Limb (tissue), 2 donors: ENCODE measurements at regions not wholly inside any gene's neighbourhood (a gene's known extent, or its start where the extent isn't known, plus 50 kb on each side); places are given as distances from the start of the nearest gene placed in this dataset.

Source experiments
- DNase-seq, 2 donors: peaks; one replicate each; pipeline ENCODE4 v3.0.0-alpha.2; 2016; ENCODE audit errors: extremely low spot score in 2 of 2

DNA sequence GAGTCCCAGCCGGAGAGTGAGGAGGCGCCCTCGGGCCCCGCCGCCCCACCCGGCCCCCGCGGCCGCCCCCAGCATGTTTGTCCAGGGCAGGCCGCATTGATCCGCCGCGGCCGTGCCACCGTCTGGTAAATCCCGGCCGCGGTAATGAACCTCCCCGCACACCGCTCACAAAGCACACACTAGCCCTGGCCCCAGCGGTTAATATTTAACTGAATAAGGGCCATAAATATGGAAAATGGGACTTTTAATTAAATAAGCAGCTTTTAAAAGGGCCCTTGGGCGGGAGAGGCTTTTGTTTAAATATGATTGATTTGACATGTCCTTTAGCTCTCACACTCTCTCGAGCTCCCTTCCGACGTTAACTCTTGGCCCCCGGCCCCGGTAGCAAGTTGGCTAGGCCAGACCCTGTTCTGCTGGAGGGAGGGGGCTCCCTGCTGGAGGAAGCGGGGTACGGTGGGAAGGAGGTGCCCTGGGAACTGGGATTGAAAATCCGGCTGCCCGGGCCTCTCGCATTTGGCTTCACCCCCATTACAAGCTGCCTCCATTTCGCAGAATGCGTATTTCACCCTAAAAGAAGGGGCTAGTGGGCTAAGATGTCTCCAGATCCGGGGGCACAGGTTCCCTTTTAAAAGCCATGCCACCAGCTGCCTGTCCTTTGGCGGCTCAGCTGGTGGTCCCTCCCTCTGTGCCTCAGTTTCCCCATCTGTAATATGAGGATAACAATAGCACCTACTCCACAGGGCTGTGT, 199.8 kb downstream of the RBM19 start:
- DNase-seq: peak in 1 of 2 donors; percentile 47

DNA sequence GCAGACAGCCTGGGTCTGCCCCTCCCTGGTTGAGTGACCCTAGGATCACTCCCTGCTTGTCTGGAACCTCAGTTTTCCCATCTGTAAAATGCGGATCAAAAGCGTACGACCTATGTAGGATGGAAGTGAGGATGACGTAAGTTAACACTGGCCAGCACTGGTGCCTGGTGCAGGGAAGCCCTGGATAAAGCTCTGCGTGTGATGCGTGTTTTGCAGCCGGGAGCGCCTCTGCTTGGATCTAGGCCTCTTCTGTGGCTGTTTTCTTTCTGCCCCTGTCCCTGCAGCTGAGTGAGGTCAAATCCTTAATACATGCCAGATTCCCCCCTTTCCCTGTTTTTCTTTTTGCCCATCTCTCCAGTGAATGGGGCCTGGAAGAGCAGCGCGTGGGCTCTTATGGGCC, 201.5 kb downstream of the RBM19 start:
- no peak for DNase-seq

DNA sequence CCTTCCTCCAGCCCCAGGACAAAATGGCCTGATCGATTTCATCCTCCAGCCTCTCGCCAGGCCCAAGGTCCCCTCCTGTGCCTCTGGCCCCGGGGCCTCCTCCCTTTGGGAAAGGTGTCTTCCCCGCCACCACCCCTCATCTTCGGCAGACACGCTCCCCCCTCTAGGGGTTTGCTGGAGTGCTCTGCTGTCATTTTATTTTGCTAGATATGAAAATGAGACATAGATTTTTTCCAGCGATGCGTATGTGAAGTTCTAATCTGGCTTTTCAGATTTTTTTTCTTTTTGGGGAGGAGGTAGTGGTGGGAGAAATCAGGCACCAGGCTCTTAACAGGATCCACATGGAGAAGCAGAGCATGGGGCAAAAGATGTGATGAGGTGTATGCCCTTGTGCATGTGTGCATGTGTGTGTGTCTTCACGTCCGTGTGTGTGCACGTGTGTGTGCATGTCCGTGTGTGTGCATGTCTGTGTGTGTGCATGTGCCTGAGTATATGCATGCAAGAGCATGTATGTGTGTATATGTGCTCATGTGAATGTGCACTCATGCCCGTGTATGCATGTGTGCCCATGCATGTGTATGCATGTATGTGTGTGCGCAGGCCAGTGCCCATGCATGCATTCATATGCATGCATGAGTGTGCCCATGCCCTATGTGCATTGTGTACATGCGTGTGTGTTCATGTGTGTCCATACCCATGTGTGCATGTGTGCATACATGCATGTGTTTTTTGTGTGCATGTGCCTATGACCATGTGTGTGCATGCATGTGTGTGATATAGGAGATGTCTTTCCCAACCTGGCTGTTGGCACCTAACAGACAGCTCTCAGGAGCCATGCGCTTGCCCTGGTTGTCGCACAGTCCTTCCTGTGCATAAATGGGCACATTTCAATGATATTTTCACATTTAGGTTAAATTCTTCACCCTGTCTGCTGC, 203.0 kb downstream of the RBM19 start:
- DNase-seq: no peak

DNA sequence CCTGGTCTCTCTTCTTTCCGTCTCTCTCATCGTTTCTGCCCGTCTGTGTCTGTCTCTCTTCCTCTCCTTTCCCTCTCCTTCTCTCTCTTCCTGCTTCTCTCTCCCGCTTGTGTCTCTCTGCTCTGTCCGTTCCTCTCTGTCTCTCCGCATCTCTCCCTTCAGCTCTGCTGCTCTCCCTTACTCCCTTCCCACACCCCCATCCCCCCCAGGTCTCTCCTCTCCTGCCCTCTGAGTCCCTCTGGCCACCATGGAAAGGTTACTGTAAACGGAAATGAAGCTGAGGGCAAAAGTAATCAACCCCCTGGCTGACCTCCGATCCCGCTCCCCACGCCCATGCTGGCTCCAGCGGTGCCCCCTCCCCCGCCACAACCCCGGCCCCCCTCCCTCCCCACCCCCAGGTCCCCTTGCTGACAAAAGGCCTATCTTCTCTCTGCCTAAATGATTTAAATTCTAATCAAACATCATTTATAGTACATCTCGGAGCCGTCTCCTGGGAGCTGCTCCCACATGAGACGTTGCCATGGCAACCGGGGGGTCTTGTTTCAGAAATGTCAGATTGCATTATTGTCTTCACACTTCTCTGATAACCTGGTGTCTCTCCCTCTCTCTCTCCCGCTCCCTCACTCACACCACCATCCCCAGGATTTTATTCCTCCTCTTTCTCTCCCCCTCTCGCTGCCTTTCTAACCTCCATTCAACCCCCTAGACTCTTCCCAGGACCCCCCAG, 203.8 kb downstream of the RBM19 start:
- peak in 1 of 2 donors; percentile 65 for DNase-seq

DNA sequence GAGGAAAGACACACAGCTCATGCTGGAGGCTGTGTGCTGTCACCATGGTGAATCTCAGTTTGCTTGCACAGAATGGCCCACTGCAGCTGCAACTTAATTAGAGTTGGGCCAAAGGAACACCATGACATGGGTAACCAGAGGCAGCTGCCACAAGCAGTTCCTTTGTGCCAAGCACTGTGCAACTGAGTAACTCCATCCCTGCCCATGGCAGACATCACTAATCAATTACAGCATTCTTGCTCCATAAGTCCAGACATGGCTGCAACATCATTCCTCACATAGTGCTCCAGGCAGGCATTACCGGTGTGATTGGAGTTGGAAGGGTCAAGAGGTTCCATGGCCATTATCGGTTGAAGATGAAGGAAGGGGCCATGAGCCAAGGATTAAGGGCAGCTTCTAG, 207.0 kb downstream of the RBM19 start:
- no peak for DNase-seq

DNA sequence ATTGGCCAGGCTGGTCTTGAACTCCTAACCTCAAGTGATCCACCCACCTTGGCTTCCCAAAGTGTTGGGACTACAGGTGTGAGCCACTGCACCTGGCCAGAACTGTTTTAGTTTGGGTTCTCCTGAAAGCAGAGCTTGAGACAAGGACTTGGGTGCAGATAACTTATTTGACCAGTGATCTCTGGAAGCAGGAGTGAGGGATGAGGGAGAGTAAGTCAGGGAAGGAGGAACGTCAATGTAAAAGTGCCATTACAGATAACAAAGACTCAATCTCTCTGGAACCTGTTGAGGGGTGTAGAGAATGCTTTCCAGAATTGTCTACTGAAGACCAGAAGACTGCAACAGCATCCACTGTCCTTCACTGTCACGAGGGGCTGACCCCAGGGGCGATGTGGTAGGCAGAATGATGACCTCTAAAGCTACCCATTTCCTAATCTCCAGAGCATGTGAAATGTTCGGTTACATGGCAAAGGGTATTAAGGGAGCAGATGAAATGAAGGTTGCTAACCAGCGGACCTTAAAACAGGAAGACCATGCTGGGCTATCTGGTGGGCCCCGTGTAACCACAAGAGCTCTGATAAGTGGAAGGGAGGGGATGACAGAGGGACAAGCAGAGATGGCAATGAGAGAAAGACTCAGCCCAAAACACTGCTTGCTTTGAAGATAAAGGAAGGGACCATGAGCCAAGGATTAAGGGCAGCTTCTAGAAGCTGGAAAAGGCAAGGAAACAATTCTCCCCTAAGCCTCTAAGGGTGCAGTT, 207.8 kb downstream of the RBM19 start:
- DNase-seq: no peak

DNA sequence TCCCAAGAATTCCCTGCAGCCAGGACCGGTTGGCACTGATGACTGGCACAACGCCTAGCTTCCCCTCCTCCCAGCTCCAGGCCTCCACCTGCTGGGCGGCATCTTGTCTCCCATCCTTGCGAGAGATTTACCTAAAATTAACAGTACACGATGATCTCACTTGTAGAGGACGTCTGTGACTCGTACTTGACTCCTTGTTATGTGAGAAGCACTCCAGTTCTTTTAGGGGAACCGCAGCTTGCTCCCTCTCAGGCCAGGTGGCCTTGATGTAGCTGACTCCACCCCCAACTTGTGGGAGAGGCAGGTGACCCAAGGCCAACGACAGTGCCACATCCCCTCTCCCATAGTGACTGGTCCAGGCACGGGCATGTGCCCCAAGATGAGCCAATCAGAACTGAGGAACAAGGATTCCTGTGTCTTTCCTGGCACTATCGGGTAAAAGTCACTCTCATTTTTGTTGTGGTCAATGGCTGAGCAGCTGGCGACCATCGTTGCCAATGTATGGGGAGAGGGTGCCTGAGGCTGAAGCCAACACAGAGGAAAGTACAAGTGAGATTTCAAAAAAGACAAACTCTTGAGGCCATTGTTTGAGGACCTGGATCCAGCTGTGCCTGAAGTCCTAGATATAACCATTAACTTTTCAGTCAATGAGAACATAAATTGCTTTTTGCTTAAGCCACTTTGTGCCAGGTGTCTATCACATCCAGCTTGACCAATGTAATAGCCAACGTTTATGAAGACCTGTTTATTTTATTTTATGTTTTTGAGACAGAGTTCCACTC, 208.7 kb downstream of the RBM19 start:
- no peak for DNase-seq

DNA sequence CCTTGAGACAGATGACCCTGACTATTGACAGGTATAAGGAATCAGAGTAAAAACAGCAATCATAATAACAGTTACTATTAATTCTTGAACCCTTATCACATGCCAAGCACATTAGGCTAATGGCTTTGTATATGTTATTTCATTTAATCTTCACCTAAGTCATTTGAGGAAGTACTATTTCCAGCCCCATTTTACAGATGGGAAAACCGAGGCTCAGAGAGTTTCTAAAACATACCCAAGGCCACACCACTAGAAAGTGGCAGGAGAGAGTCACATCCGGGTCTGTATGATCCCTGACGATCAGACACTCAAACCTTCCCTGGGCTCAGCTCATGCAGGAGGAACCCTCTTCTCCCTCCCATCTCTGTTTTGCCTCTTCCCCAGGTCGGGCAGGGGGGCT, 209.5 kb downstream of the RBM19 start:
- no peak for DNase-seq

DNA sequence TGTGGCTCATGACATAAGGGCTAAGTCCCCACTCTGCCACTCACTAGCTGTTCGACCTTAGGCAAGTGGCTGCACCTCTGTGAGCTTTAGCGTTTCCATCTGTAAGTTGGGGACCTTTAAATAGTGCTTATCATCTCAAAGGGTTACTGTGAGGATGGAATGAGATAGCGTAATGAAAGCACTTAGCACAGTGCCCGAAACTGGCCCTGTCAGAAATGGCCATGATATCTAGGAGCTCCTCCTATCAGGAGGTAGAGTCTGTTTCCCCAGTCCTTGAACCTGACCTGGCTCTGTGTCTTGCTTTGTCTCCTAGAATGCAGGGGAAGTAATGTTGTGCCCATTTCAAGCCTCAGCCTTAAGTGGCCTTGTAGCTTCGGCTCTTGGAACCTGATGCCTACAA, 211.0 kb downstream of the RBM19 start:
- no peak for DNase-seq

DNA sequence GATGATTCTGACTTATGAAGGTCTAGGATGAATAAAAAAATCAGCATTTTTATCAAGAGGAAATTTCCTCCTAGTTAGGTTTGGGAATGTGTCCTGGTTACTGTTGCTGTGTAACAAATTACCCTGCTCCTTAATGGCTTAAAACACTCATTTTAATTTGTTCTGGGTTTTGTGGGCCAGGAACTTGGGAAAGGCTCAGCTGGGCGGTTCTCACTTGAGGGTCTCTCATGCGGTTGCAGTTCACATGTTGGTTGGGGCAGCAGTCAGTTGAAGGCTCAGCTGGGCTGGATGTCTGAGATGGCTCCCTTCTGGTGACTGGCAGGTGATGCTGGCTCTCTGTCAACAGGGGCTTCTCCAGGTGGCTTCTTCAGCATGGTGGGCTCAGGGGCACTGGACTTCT, 214.6 kb downstream of the RBM19 start:
- DNase-seq: no peak

DNA sequence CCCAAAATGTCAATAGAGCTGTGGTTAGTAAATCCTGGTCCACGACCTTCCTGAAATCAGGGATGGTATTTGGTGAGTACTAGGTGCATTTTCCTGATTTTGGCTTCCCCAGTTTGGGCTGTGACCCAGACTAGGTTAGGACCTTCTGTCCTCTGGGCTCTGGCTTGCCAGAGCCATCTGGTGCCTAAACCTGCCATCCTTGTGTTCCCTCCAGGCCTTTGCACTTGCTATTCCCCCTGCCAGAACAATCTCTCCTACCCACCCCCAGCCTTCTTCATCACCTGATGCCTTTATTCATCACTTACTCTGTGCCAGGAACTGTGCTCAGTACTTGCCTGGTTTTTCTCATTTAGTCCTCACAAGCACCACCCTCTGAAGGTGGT, 216.7 kb downstream of the RBM19 start:
- no peak for DNase-seq

DNA sequence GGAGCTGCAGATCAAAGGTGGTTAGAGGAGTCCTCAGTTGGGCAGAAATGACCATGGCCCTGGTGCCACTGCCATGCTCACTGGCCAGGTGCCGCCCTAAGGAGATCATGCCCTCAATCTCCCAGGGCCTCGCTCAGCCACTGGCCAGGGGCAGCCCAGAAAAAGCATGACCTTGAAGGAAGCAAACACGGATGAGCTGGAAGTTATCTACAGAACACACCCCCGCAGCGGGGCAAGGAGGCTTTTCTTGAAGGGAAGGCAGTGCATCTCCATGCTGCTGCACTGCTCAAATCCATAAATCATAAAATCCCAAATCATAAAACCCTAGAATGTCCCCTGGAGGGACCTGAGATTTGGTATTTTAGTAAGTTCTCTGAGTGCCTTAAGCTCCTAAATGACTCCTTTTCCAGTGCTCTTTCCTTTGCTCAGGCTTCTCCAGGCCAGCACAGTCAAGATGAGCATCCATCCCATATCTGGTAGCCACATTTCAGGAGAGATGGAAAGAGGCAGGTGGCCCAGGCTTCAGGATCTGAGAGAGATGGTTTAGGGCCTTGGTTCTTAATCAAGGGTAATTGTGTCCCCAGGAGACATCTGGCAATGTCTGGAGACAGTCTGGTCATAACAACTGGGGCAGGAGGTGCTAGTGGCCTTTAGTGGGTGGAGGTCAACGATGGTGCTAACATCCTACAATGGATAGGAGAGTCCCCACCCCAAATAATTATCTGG, 217.3 kb downstream of the RBM19 start:
- DNase-seq: no peak

DNA sequence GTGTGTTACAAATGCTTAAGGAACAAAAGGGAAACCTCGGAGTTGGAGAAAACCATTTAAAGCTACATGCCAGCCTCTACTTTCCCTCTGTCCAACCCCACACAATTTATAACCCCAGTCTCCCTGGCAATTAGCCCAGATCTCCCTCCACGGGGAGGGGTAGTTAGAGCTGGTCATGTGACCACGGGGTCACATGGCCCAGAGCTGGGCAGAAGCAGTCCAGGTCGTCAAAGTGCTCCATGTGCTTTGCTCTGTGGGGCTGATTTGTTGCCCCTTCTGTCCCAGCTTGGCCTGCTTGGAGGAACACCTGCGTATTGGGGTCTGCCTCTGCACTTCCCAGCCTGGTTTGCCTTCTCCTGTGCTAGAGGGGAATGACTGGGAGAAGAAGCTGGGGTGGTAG, 219.1 kb downstream of the RBM19 start:
- DNase-seq: peak in 1 of 2 donors; percentile 45

DNA sequence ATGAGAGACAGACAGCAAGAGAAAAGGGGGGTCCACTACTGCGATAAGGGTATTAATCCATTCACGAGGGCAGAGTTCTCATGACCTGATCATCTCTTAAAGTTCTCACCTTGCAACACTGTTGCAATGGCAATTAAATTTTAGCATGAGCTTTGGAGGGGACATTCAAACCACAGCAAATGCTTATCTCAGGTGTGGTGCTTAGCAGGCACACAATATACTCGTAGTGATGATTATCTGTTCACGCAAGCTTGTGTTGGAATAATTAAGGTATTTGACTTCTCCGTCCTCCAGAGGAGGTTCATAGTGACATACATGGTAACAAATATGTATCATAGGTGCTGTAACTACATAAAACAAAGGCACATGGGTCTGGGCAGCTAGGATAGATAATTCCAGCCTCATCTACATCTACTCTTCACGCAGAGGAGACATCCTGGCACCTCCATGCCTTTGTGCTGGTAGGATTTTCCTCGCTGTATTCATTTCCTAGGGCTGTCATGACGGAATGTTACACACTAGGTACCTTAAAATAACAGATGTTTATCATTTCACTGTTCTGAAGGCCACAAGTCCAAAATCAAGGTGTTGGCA, 221.2 kb downstream of the RBM19 start:
- no peak for DNase-seq

DNA sequence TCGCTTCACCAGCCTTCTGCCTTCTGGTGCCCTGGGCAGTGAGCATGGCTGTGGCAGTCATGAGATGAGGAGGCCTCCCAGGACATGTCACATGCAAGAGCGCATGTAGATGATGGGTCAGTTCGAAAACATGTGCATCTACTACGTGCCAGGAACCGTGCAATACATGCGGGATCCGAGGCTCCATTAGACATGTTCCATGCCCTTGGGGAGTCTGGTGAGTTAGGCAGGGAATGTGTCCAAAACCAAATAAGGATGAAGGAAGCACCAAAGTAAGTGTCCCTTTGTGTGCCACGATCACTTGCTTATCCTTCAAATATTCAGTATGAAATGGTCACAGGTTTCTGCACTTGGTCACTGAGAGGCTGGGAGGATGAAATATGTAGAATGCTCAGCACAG, 223.3 kb downstream of the RBM19 start:
- no peak for DNase-seq

DNA sequence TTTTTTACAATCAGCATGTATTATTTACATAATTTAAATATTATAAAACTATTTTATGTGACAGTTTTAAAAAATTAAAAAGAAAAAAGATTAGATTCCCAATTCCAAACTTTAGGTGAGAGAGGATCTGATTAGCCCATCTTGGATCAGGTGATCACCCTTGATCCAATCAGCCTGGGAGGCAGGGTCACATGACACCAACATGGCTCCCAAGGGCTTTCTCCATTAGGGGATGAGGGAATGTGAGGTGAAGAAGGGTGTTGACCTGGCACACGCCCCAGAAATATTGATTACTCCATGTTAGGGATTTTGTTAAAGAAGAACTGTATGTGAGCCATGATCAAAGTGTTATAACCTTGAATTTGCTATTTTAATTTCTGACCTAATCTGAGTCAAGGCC, 225.4 kb downstream of the RBM19 start:
- DNase-seq: no peak

DNA sequence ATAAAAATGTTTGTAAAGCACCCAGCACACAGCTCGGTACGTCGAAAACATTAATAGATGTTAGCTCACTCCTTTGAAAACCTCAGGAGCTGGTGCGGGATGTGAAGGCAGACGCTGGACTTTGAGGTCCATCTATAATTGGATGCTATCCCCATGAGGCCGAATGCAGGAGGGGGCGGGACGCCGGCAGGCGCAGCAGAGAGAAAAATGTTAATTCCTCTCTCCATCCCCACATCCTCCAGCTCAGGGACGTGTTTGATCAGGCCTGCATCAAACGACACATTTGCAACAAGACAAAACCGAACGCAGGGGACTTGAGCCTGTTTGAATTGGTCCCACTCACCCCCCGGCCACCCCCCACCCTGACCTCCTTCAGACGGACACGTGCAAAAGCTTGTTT, 231.0 kb downstream of the RBM19 start:
- DNase-seq: no peak

DNA sequence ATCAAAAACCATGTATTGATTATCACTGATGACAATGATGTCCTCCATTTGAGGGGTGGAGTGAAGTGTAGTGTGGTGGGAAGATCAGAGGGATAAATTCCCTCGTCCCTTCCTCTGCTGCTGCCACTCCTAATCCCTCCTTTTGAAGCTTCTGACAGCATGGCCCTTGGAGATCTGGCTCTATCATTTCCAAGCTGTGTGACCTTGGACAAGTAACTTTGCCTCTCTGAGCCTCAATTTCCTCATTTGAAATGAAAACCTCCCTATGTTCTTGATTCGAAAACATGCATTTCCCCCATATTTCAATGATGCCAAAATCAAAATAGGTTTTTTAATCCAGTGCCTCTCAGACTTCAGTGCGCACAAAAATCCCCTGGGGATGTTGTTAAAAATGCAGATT, 231.6 kb downstream of the RBM19 start:
- no peak for DNase-seq

DNA sequence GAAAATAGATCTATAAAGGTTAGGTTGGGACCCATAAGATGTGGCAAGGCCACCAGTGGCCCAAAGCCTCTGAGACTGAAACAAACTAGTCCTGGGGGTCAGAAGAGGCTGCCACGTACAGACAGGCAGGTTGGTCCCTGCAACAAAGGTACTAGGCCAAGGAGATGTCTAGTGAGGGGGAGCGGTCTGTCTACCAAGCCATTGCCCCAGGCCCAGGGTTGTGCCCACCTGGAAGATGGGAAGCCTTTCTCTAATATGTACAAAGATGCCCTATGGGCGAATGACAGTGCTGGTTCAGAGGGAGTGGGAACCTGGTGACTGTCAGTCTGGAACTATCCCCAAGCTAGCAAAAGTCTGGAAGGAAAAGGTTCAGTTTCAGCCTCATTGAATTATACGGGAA, 233.2 kb downstream of the RBM19 start:
- no peak for DNase-seq

DNA sequence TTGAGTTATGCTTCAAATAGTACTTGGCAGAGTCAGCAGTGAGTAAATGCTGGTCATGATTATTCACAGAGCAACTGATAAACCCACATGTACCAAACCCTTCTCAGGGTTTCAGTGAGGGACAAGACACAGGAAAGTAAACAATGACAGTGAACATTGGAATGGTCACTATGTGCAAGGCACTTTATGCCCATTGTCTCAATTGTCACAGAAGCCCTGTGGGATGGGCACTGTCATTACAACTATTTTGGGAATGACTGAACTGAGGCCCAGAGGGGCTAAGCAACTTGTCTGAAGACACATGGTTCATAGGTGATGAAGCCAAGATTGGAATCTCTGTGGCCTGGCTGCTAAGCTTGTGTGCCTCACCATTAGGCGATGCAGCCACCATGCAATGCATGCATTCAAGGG, 238.5 kb downstream of the RBM19 start:
- no peak for DNase-seq
